Activated naive CD4-positive, alpha-beta T cell treated with anti-CD3 and anti-CD28 coated beads, Interleukin-2, amount 50 U/mL, for 72 hours (primary cell): ENCODE measurements at regions not wholly inside any gene's neighbourhood (a gene's known extent, or its start where the extent isn't known, plus 50 kb on each side); places are given as distances from the start of the nearest gene placed in this dataset.

Source experiments
- ATAC-seq, 2 donors: fragments of 150-1000 bp; cut with Tn5 transposase; 2 replicates each; pipeline ENCODE4 v1.10.0; 2021; ENCODE audit warnings: mild to moderate bottlenecking in 2 of 2, moderate library complexity in 2 of 2
- DNase-seq, 2 donors: peaks; one replicate each; pipeline ENCODE4 v3.0.0; 2021 to 2022; ENCODE audit warnings: low spot score in 2 of 2
- H3K27ac Mint-ChIP-seq, 2 donors: one replicate each; pipeline ENCODE4 v1.8.0; 2022; ENCODE audit warnings: mild to moderate bottlenecking in 2 of 2, mixed read lengths in 2 of 2
- H3K36me3 Mint-ChIP-seq, 2 donors: one replicate each; pipeline ENCODE4 v1.8.0; 2022; ENCODE audit warnings: mixed read lengths in 2 of 2
- H3K9me3 Mint-ChIP-seq, 2 donors: one replicate each; pipeline ENCODE4 v1.8.0; 2022; ENCODE audit warnings: mixed read lengths in 2 of 2

- no peak overlapping the region for H3K27ac Mint-ChIP-seq
- ATAC-seq (no peak), DNase-seq (no peak)
- peaks cover 10% of the 10 kb centered on the region in 2 donors for H3K36me3 Mint-ChIP-seq
- peaks cover 11 to 27% of the 10 kb centered on the region in 2 donors for H3K9me3 Mint-ChIP-seq
Observed at GRCh38 chr17:63305857-63306256, 140.2 kb downstream of the CYB561 start.

- ATAC-seq (no peak), DNase-seq (no peak)
- H3K27ac Mint-ChIP-seq: no peak overlapping the region
- peaks cover 5 to 10% of the 10 kb centered on the region in 2 donors for H3K36me3 Mint-ChIP-seq
- H3K9me3 Mint-ChIP-seq: peaks cover 7 to 23% of the 10 kb centered on the region in 2 donors
Observed at GRCh38 chr17:63306855-63307254, 139.3 kb downstream of the CYB561 start.

GRCh38 chr17:63308272-63308671 lies 137.8 kb downstream of the CYB561 start:
- peaks cover 4 to 15% of the 10 kb centered on the region in 2 donors for H3K9me3 Mint-ChIP-seq
- ATAC-seq (no peak), DNase-seq (no peak)
- peaks cover 0 to 7% of the 10 kb centered on the region in 2 donors for H3K36me3 Mint-ChIP-seq
- H3K27ac Mint-ChIP-seq: no peak overlapping the region

- Mint-ChIP-seq H3K27ac (no peak overlapping the region), H3K9me3 (peaks cover 4 to 8% of the 10 kb centered on the region in 2 donors), H3K36me3 (no peaks in the 10 kb centered on the region)
- ATAC-seq (no peak), DNase-seq (no peak)
Observed at GRCh38 chr17:63309021-63309420, 137.1 kb downstream of the CYB561 start.

- Mint-ChIP-seq H3K9me3 (no peaks in the 10 kb centered on the region), H3K27ac (no peak overlapping the region), H3K36me3 (peaks cover 0 to 10% of the 10 kb centered on the region in 2 donors)
- ATAC-seq (no peak), DNase-seq (no peak)
Observed at GRCh38 chr17:63311416-63311937, 134.6 kb downstream of the CYB561 start.

GRCh38 chr17:63314761-63315160 lies 131.3 kb downstream of the CYB561 start:
- Mint-ChIP-seq H3K27ac (no peak overlapping the region), H3K9me3 (no peaks in the 10 kb centered on the region), H3K36me3 (peaks cover 0 to 10% of the 10 kb centered on the region in 2 donors)

GRCh38 chr17:63316100-63316499 lies 130.0 kb downstream of the CYB561 start:
- H3K27ac Mint-ChIP-seq: no peak overlapping the region
- H3K9me3 Mint-ChIP-seq: no peaks in the 10 kb centered on the region
- ATAC-seq: no peak
- DNase-seq: no peak
- H3K36me3 Mint-ChIP-seq: peaks cover 0 to 10% of the 10 kb centered on the region in 2 donors

More at GRCh38 chr17:63314761-63315160, 131.3 kb downstream of the CYB561 start:
- DNase-seq (no peak), ATAC-seq (no peak)

GRCh38 chr17:63317166-63317840 lies 128.8 kb downstream of the CYB561 start:
- Mint-ChIP-seq H3K9me3 (no peaks in the 10 kb centered on the region), H3K36me3 (peaks cover 0 to 19% of the 10 kb centered on the region in 2 donors), H3K27ac (no peak overlapping the region)
- no peak for DNase-seq
- no peak for ATAC-seq

GRCh38 chr17:63325808-63326207 lies 120.3 kb downstream of the CYB561 start:
- DNase-seq: no peak
- Mint-ChIP-seq H3K9me3 (no peaks in the 10 kb centered on the region), H3K36me3 (peaks cover 0 to 9% of the 10 kb centered on the region in 2 donors), H3K27ac (no peak overlapping the region)
- no peak for ATAC-seq

- H3K27ac Mint-ChIP-seq: no peak overlapping the region
Observed at GRCh38 chr17:63329876-63330275, 116.2 kb downstream of the CYB561 start.

GRCh38 chr17:63331301-63332061 lies 114.6 kb downstream of the CYB561 start:
- Mint-ChIP-seq H3K36me3 (no peaks in the 10 kb centered on the region), H3K9me3 (no peaks in the 10 kb centered on the region), H3K27ac (no peak overlapping the region)
- DNase-seq (no peak), ATAC-seq (no peak)

More at GRCh38 chr17:63329876-63330275, 116.2 kb downstream of the CYB561 start:
- ATAC-seq: no peak
- DNase-seq: no peak
- Mint-ChIP-seq H3K9me3 (no peaks in the 10 kb centered on the region), H3K36me3 (no peaks in the 10 kb centered on the region)

GRCh38 chr17:63332286-63332685 lies 113.8 kb downstream of the CYB561 start:
- H3K27ac Mint-ChIP-seq: no peak overlapping the region
- no peak for ATAC-seq

GRCh38 chr17:63333869-63334268 lies 112.2 kb downstream of the CYB561 start:
- DNase-seq: no peak
- no peak for ATAC-seq
- no peak overlapping the region for H3K27ac Mint-ChIP-seq
- no peaks in the 10 kb centered on the region for H3K9me3 Mint-ChIP-seq
- H3K36me3 Mint-ChIP-seq: no peaks in the 10 kb centered on the region

More at GRCh38 chr17:63332286-63332685, 113.8 kb downstream of the CYB561 start:
- no peaks in the 10 kb centered on the region for H3K9me3 Mint-ChIP-seq
- no peak for DNase-seq
- no peaks in the 10 kb centered on the region for H3K36me3 Mint-ChIP-seq

- Mint-ChIP-seq H3K27ac (no peak overlapping the region), H3K36me3 (no peaks in the 10 kb centered on the region), H3K9me3 (no peaks in the 10 kb centered on the region)
- no peak for ATAC-seq
- DNase-seq: no peak
Observed at GRCh38 chr17:63335831-63336230, 110.3 kb downstream of the CYB561 start.

GRCh38 chr17:63337579-63337978 lies 108.5 kb downstream of the CYB561 start:
- ATAC-seq (no peak), DNase-seq (no peak)
- Mint-ChIP-seq H3K36me3 (no peaks in the 10 kb centered on the region), H3K27ac (no peak overlapping the region), H3K9me3 (no peaks in the 10 kb centered on the region)

GRCh38 chr17:63338272-63338671 lies 107.8 kb downstream of the CYB561 start:
- no peak overlapping the region for H3K27ac Mint-ChIP-seq
- ATAC-seq (no peak), DNase-seq (no peak)
- no peaks in the 10 kb centered on the region for H3K36me3 Mint-ChIP-seq
- H3K9me3 Mint-ChIP-seq: no peaks in the 10 kb centered on the region

GRCh38 chr17:63341276-63341675 lies 104.8 kb downstream of the CYB561 start:
- ATAC-seq: no peak

More at GRCh38 chr17:63341276-63341675, 104.8 kb downstream of the CYB561 start:
- peak overlapping the region in 1 of 2 donors; percentile 4 for H3K27ac Mint-ChIP-seq
- DNase-seq: no peak
- no peaks in the 10 kb centered on the region for H3K9me3 Mint-ChIP-seq
- H3K36me3 Mint-ChIP-seq: no peaks in the 10 kb centered on the region
